HCT116 (cell line): ENCODE measurements at regions not wholly inside any gene's neighbourhood (a gene's known extent, or its start where the extent isn't known, plus 50 kb on each side); places are given as distances from the start of the nearest gene placed in this dataset.

ENCODE experiments used
- ATAC-seq: fragments of 200-7000 bp; cut with Tn5 transposase; 2 replicates; pipeline ENCODE4 v1.9.1; 2020; ENCODE audit warnings: mild to moderate bottlenecking, moderate library complexity
- BruUV-seq: library from RNA; stranded (reverse); fragments of 400-500 nt; replicated peaks from 2 replicates; lab custom pipeline; 2021; lab: Mats Ljungman, UMichigan
- CTCF ChIA-PET: fragments of 300-600 bp; sonication (Branson Sonifier 250); formaldehyde crosslinking; loops from one replicate; lab custom pipeline; 2021; ENCODE audit warnings: antibody characterized with exemption; lab: Charles Lee
- POLR2A ChIA-PET: fragments of 300-600, 350-600 bp; sonication (Branson Sonifier 250); formaldehyde crosslinking; loops from one replicate; lab custom pipeline; 2021; ENCODE audit warnings: antibody characterized with exemption; lab: Charles Lee
- RAD21 ChIA-PET, 2 experiments: fragments of 300-600 bp; sonication (Branson Sonifier 250); formaldehyde crosslinking; loops; one replicate each; lab custom pipeline; 2023; ENCODE audit warnings: low total read pairs in 2 of 2; ENCODE audit not compliant: uncharacterized antibody in 2 of 2, unreplicated experiment in 2 of 2, low non-redundant PET in 1 of 2; lab: Charles Lee
- DNase-seq: peaks from one replicate; pipeline ENCODE4 v3.0.0-alpha.2; 2010; ENCODE audit warnings: low read depth, low spot score
- H2AFZ ChIP-seq: fragments of 200-600 bp; shearing (Covaris generic), sonication (generic); 2 replicates; pipeline ENCODE4 v1.6.1; 2017; ENCODE audit warnings: low read depth, mixed run types, mixed read lengths, antibody characterized with exemption, low read length; ENCODE audit not compliant: poor library complexity, severe bottlenecking
- H3K27ac ChIP-seq: 2 replicates; pipeline ENCODE4 v1.5.1; 2012; ENCODE audit warnings: low read depth, low read length
- H3K27me3 ChIP-seq: fragments of 200-600 bp; sonication (generic); 2 replicates; pipeline ENCODE4 v1.6.1; 2016; ENCODE audit warnings: mixed run types, low read length, mixed read lengths; ENCODE audit not compliant: insufficient read depth
- H3K36me3 ChIP-seq, 2 experiments: fragments of 200-500 bp in 1 of 2; fragments of 200-600 bp in 1 of 2; sonication (Bioruptor generic) in 1 of 2; sonication (generic) in 1 of 2; 2 replicates each; pipeline versions ENCODE4 v1.5.1 to v1.6.1; 2014 to 2016; ENCODE audit warnings: low read length in 2 of 2, inconsistent platforms in 1 of 2, mixed read lengths in 1 of 2, mixed run types in 1 of 2; ENCODE audit not compliant: insufficient read depth in 2 of 2, control insufficient read depth in 1 of 2
- H3K4me1 ChIP-seq, 2 experiments: fragments of 200-600 bp in 1 of 2; sonication (generic) in 1 of 2; 2 replicates each; pipeline versions ENCODE4 v1.5.1 to v1.6.1; 2012 to 2017; ENCODE audit warnings: low read length in 2 of 2, inconsistent platforms in 1 of 2, mild to moderate bottlenecking in 1 of 2, mixed read lengths in 1 of 2, mixed run types in 1 of 2, moderate library complexity in 1 of 2; ENCODE audit not compliant: insufficient read depth in 2 of 2, control insufficient read depth in 1 of 2
- H3K4me2 ChIP-seq: fragments of 200-600 bp; sonication (generic); 2 replicates; pipeline ENCODE4 v1.6.1; 2017; ENCODE audit warnings: mixed run types, low read length, mixed read lengths
- H3K4me3 ChIP-seq, 2 experiments: fragments of 200-600 bp in 1 of 2; sonication (generic) in 1 of 2; replicated peaks in 1 of 2; 2 replicates each; pipeline ENCODE4 v1.5.1; 2011 to 2016; ENCODE audit warnings: low read length in 2 of 2, control low read depth in 1 of 2, low read depth in 1 of 2, mild to moderate bottlenecking in 1 of 2, mixed read lengths in 1 of 2, mixed run types in 1 of 2
- H3K79me2 ChIP-seq: fragments of 200-600 bp; sonication (generic); 2 replicates; pipeline ENCODE4 v1.6.1; 2017; ENCODE audit warnings: mild to moderate bottlenecking, mixed run types, low read length, moderate library complexity, mixed read lengths; ENCODE audit not compliant: insufficient read depth
- H3K9ac ChIP-seq: fragments of 200-600 bp; sonication (generic); 2 replicates; pipeline ENCODE4 v1.6.1; 2016; ENCODE audit warnings: low read length, mixed read lengths
- H3K9me2 ChIP-seq: fragments of 200-600 bp; sonication (generic), shearing (Covaris generic); 2 replicates; pipeline ENCODE4 v1.6.1; 2017; ENCODE audit warnings: mixed run types, mild to moderate bottlenecking, moderate library complexity; ENCODE audit not compliant: insufficient read depth
- H3K9me3 ChIP-seq, 2 experiments: fragments of 200-500 bp in 1 of 2; fragments of 200-600 bp in 1 of 2; sonication (Bioruptor generic) in 1 of 2; sonication (generic) in 1 of 2; 2 replicates each; pipeline ENCODE4 v1.6.1; 2014 to 2017; ENCODE audit warnings: low read length in 2 of 2, mixed read lengths in 2 of 2, inconsistent platforms in 1 of 2, low read depth in 1 of 2, mild to moderate bottlenecking in 1 of 2, mixed run types in 1 of 2, moderate library complexity in 1 of 2; ENCODE audit not compliant: control insufficient read depth in 1 of 2, insufficient read depth in 1 of 2
- H4K20me1 ChIP-seq: fragments of 200-600 bp; sonication (generic), shearing (Covaris generic); 2 replicates; pipeline ENCODE4 v1.6.1; 2017; ENCODE audit warnings: mixed run types, mild to moderate bottlenecking, moderate library complexity; ENCODE audit not compliant: insufficient read depth
- EZH2 ChIP-seq: fragments of 200-600 bp; sonication (generic); IDR thresholded peaks from 2 replicates; pipeline ENCODE4 v1.6.1; 2017; ENCODE audit warnings: antibody characterized with exemption, mixed run types
- FOSL1 ChIP-seq: IDR thresholded peaks from 2 replicates; pipeline ENCODE4 v1.6.1; 2012; ENCODE audit warnings: low read depth
- POLR2A ChIP-seq: IDR thresholded peaks from 2 replicates; pipeline ENCODE4 v1.7.0; 2011; ENCODE audit warnings: borderline replicate concordance; ENCODE audit not compliant: insufficient read depth, insufficient read length; ENCODE audit errors: extremely low read depth
- POLR2AphosphoS5 ChIP-seq: IDR thresholded peaks from 2 replicates; pipeline ENCODE4 v1.6.1; 2011; ENCODE audit warnings: mild to moderate bottlenecking, low read depth, low read length, moderate library complexity
- SIN3A ChIP-seq: IDR thresholded peaks from 2 replicates; pipeline ENCODE4 v1.6.1; 2012; ENCODE audit warnings: low read depth
- SP1 ChIP-seq: IDR thresholded peaks from 2 replicates; pipeline ENCODE4 v1.6.1; 2012; ENCODE audit warnings: low read depth
- TCF7L2 ChIP-seq: IDR thresholded peaks from 2 replicates; pipeline ENCODE4 v1.7.0; 2011; ENCODE audit warnings: borderline replicate concordance, inconsistent platforms; ENCODE audit not compliant: insufficient read depth, insufficient read length; ENCODE audit errors: extremely low read depth
- YY1 ChIP-seq: IDR thresholded peaks from 2 replicates; pipeline ENCODE4 v1.6.1; 2011; ENCODE audit warnings: low read length, low read depth, moderate library complexity, mild to moderate bottlenecking; ENCODE audit not compliant: insufficient replicate concordance; ENCODE audit errors: extremely low read depth
- ZFX ChIP-seq: fragments of 450-650 bp; IDR thresholded peaks from 2 replicates; pipeline ENCODE4 v1.6.1; 2017
- ZNF274 ChIP-seq: fragments of 200-500 bp; sonication (Bioruptor generic); IDR thresholded peaks from 2 replicates; pipeline ENCODE4 v1.6.1; 2014; ENCODE audit warnings: mild to moderate bottlenecking, low read depth, low read length, inconsistent platforms
- intact Hi-C: fragments of 100-400 bp; cut with micrococcal nuclease; formaldehyde crosslinking; loops from 2 replicates; pipeline ENCODE4 v1.10.0; 2022
- TF ChIP-seq, protein P1 (sequence below): IDR thresholded peaks from 2 replicates; pipeline ENCODE4 v1.6.1; 2012
- TF ChIP-seq, protein P2 (sequence below): IDR thresholded peaks from 2 replicates; pipeline ENCODE4 v1.6.1; 2011; ENCODE audit warnings: mild to moderate bottlenecking, low read length, moderate library complexity; ENCODE audit not compliant: insufficient replicate concordance; ENCODE audit errors: extremely low read depth
- TF ChIP-seq, protein P3 (sequence below): IDR thresholded peaks from 2 replicates; pipeline ENCODE4 v1.6.1; 2012

DNA sequence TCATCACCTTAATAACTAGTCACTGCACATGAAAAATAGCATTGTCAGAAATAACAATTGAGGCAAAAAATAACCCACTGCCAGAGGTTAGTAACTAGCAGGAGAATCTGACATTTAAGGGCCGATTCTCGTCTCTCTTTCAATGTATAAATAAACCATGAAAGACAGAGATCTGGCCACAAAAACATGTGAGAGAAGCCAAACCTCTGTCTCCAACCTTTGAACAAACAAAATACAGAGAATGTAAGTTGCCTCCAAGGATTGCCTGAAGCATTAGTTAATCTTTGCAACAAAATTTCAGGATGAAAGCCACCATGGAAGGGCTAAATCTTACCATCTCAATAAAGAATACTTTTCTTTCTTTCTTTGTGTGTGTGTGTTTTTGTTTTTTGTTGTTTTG is 257.4 kb upstream of the TMTC1 start:
- H3K36me3 ChIP-seq: no peaks in the 10 kb centered on the region
- CTCF ChIA-PET: no interaction called here

DNA sequence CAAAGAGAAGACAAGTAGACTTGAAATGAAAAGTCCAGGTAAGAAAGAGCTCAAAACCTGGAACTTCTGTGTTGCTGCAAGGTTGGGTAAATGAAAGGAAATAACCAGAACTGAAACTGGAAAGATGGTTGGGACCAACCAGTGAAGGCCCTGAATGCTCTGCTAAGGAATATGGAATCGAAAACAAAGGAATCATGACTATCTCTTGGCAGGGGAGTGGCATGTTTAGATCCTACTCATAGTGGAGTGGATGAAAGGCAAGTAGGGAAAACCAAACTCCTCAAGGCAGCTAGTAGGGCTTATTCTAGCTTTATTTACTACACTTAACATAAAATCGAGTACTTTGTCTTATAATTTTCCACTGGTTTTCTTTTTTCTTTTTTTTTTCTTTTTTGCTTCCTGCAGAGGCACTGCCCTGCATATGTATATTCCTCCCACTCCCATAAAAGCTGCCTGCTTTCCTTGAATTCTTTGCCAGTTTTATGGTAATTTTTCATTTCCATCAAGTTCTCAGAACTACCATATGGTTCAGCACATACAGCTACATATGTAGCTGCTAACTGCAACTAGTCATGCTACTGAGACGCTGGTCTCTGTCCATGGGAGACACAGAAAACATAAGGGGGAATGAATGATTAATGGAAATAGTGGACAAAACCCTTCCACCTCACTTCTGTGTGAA is 247.1 kb upstream of the TMTC1 start:
- Histone ChIP-seq H3K4me1 (peaks cover 0 to 5% of the 10 kb centered on the region in 2 experiments; a peak in 1 of 4 replicates), H4K20me1 (no peaks in the 10 kb centered on the region), H3K36me3 (no peaks in the 10 kb centered on the region), H3K9me3 (no peaks in the 10 kb centered on the region), H3K4me3 (no peak overlapping the region), H3K9me2 (no peaks in the 10 kb centered on the region), H3K79me2 (no peaks in the 10 kb centered on the region), H3K27ac (no peak overlapping the region), H3K4me2 (no peak overlapping the region), H3K27me3 (no peaks in the 10 kb centered on the region), H2AFZ (no peak overlapping the region), H3K9ac (no peak overlapping the region)
- no peak for ATAC-seq
- ChIA-PET CTCF (no interaction called here), RAD21 (no interaction called here), POLR2A (no interaction called here)
- intact Hi-C loops: no loop called here
- TF ChIP-seq ZNF274 (no peak), SIN3A (no peak), TCF7L2 (no peak), SP1 (no peak), YY1 (no peak), ZFX (no peak), EZH2 (no peak), POLR2AphosphoS5 (no peak), FOSL1 (no peak), POLR2A (no peak)
- TF ChIP-seq, protein P1, sequence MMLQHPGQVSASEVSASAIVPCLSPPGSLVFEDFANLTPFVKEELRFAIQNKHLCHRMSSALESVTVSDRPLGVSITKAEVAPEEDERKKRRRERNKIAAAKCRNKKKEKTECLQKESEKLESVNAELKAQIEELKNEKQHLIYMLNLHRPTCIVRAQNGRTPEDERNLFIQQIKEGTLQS: no peak
- TF ChIP-seq, protein P2, sequence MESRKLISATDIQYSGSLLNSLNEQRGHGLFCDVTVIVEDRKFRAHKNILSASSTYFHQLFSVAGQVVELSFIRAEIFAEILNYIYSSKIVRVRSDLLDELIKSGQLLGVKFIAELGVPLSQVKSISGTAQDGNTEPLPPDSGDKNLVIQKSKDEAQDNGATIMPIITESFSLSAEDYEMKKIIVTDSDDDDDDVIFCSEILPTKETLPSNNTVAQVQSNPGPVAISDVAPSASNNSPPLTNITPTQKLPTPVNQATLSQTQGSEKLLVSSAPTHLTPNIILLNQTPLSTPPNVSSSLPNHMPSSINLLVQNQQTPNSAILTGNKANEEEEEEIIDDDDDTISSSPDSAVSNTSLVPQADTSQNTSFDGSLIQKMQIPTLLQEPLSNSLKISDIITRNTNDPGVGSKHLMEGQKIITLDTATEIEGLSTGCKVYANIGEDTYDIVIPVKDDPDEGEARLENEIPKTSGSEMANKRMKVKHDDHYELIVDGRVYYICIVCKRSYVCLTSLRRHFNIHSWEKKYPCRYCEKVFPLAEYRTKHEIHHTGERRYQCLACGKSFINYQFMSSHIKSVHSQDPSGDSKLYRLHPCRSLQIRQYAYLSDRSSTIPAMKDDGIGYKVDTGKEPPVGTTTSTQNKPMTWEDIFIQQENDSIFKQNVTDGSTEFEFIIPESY: no peak
- TF ChIP-seq, protein P3, sequence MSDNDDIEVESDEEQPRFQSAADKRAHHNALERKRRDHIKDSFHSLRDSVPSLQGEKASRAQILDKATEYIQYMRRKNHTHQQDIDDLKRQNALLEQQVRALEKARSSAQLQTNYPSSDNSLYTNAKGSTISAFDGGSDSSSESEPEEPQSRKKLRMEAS: no peak
- BruUV-seq: no TSS peak
- no peak for DNase-seq

More for the DNA sequence above, 257.4 kb upstream of the TMTC1 start:
- no peaks in the 10 kb centered on the region for H3K4me1 ChIP-seq
- no TSS peak for BruUV-seq
- intact Hi-C loops: no loop called here
- ChIA-PET POLR2A (no interaction called here), RAD21 (no interaction called here)
- no peak overlapping the region for H3K9ac ChIP-seq
- no peak overlapping the region for H3K27ac ChIP-seq
- H4K20me1 ChIP-seq: no peaks in the 10 kb centered on the region
- no peaks in the 10 kb centered on the region for H3K9me2 ChIP-seq
- no peaks in the 10 kb centered on the region for H3K27me3 ChIP-seq
- TF ChIP-seq SP1: no peak
- TF ChIP-seq, protein P3: no peak
- no peaks in the 10 kb centered on the region for H3K9me3 ChIP-seq
- no peak overlapping the region for H3K4me2 ChIP-seq
- DNase-seq: no peak
- ATAC-seq: no peak
- no peak overlapping the region for H3K4me3 ChIP-seq
- no peaks in the 10 kb centered on the region for H3K79me2 ChIP-seq
- H2AFZ ChIP-seq: no peak overlapping the region
